Stimulated activated memory B cell treated with anti-CD40 and anti-IgM and Interleukin-4, amounts not matched to agents 10 μg/mL and 1 μg/mL and 100 μg/mL, for 72 hours (primary cell): ENCODE measurements at regions not wholly inside any gene's neighbourhood (a gene's known extent, or its start where the extent isn't known, plus 50 kb on each side); places are given as distances from the start of the nearest gene placed in this dataset.
"Not testable (repeated sequence)": the region's sequence is repeated elsewhere in the genome, so short reads cannot be mapped to it uniquely, and the experiment has no call there.

Experiments used
- ATAC-seq: fragments of 150-1000 bp; cut with Tn5 transposase; 2 replicates; pipeline ENCODE4 v1.10.0; 2021
- H3K27ac Mint-ChIP-seq: one replicate; pipeline ENCODE4 v1.8.0; 2022; ENCODE audit warnings: mild to moderate bottlenecking, mixed read lengths
- H3K27me3 Mint-ChIP-seq: one replicate; pipeline ENCODE4 v1.8.0; 2022; ENCODE audit warnings: mixed read lengths
- H3K36me3 Mint-ChIP-seq: one replicate; pipeline ENCODE4 v1.8.0; 2022; ENCODE audit warnings: mixed read lengths
- H3K4me1 Mint-ChIP-seq: one replicate; pipeline ENCODE4 v1.8.0; 2022; ENCODE audit warnings: mixed read lengths
- H3K4me3 Mint-ChIP-seq: one replicate; pipeline ENCODE4 v1.8.0; 2022; ENCODE audit warnings: mild to moderate bottlenecking, moderate library complexity, mixed read lengths
- H3K9me3 Mint-ChIP-seq: one replicate; pipeline ENCODE4 v1.8.0; 2022; ENCODE audit warnings: mixed read lengths

- no peak for ATAC-seq
- no peaks in the 10 kb centered on the region for H3K36me3 Mint-ChIP-seq
Measured at GRCh38 chr3:164064298-164064697, 1014.0 kb downstream of the SI start.

GRCh38 chr3:164060923-164061322, 1017.4 kb downstream of the SI start:
- Mint-ChIP-seq H3K4me3 (no peak overlapping the region), H3K9me3 (peaks cover 6% of the 10 kb centered on the region), H3K4me1 (no peaks in the 10 kb centered on the region), H3K27ac (no peak overlapping the region), H3K27me3 (no peaks in the 10 kb centered on the region), H3K36me3 (no peaks in the 10 kb centered on the region)
- ATAC-seq, result no peak

More at GRCh38 chr3:164064298-164064697, 1014.0 kb downstream of the SI start:
- no peak overlapping the region for H3K27ac Mint-ChIP-seq
- no peaks in the 10 kb centered on the region for H3K27me3 Mint-ChIP-seq
- no peak overlapping the region for H3K4me3 Mint-ChIP-seq
- H3K4me1 Mint-ChIP-seq, result no peaks in the 10 kb centered on the region
- H3K9me3 Mint-ChIP-seq, result peaks cover 9% of the 10 kb centered on the region

- no peak for ATAC-seq
- no peak overlapping the region for H3K4me3 Mint-ChIP-seq
- peaks cover 6% of the 10 kb centered on the region for H3K9me3 Mint-ChIP-seq
- no peaks in the 10 kb centered on the region for H3K4me1 Mint-ChIP-seq
- no peaks in the 10 kb centered on the region for H3K27me3 Mint-ChIP-seq
- H3K27ac Mint-ChIP-seq, result no peak overlapping the region
- H3K36me3 Mint-ChIP-seq, result no peaks in the 10 kb centered on the region
Measured at GRCh38 chr3:164049847-164050246, 1028.4 kb downstream of the SI start.

- Mint-ChIP-seq H3K4me3 (no peak overlapping the region), H3K27ac (no peak overlapping the region), H3K27me3 (no peaks in the 10 kb centered on the region), H3K4me1 (no peaks in the 10 kb centered on the region), H3K36me3 (no peaks in the 10 kb centered on the region), H3K9me3 (peaks cover 4% of the 10 kb centered on the region)
- no peak for ATAC-seq
Measured at GRCh38 chr3:164048451-164048850, 1029.8 kb downstream of the SI start.

- Mint-ChIP-seq H3K9me3 (peaks cover 6% of the 10 kb centered on the region), H3K36me3 (no peaks in the 10 kb centered on the region), H3K4me3 (no peak overlapping the region), H3K4me1 (no peaks in the 10 kb centered on the region), H3K27ac (no peak overlapping the region), H3K27me3 (no peaks in the 10 kb centered on the region)
- no peak for ATAC-seq
Measured at GRCh38 chr3:164040991-164041390, 1037.3 kb downstream of the SI start.

GRCh38 chr3:164030194-164030593, 1048.1 kb downstream of the SI start:
- Mint-ChIP-seq H3K27ac (no peak overlapping the region), H3K9me3 (peaks cover 3% of the 10 kb centered on the region), H3K27me3 (no peaks in the 10 kb centered on the region)

GRCh38 chr3:164024786-164025185, 1053.5 kb downstream of the SI start:
- H3K9me3 Mint-ChIP-seq, result peaks cover 6% of the 10 kb centered on the region
- H3K36me3 Mint-ChIP-seq, result no peaks in the 10 kb centered on the region
- H3K4me1 Mint-ChIP-seq, result no peaks in the 10 kb centered on the region
- ATAC-seq, result no peak
- no peak overlapping the region for H3K4me3 Mint-ChIP-seq
- H3K27me3 Mint-ChIP-seq, result no peaks in the 10 kb centered on the region
- no peak overlapping the region for H3K27ac Mint-ChIP-seq

More at GRCh38 chr3:164030194-164030593, 1048.1 kb downstream of the SI start:
- Mint-ChIP-seq H3K36me3 (no peaks in the 10 kb centered on the region), H3K4me3 (no peak overlapping the region), H3K4me1 (no peaks in the 10 kb centered on the region)
- ATAC-seq, result no peak

- Mint-ChIP-seq H3K27me3 (no peaks in the 10 kb centered on the region), H3K9me3 (peaks cover 6% of the 10 kb centered on the region), H3K27ac (no peak overlapping the region), H3K36me3 (no peaks in the 10 kb centered on the region), H3K4me1 (no peaks in the 10 kb centered on the region), H3K4me3 (no peak overlapping the region)
- no peak for ATAC-seq
Measured at GRCh38 chr3:164023480-164023879, 1054.8 kb downstream of the SI start.

GRCh38 chr3:164018500-164018899, 1059.8 kb downstream of the SI start:
- Mint-ChIP-seq H3K27ac (no peak overlapping the region), H3K9me3 (no peaks in the 10 kb centered on the region), H3K27me3 (no peaks in the 10 kb centered on the region), H3K4me3 (no peak overlapping the region), H3K36me3 (no peaks in the 10 kb centered on the region), H3K4me1 (no peaks in the 10 kb centered on the region)
- ATAC-seq, result no peak

GRCh38 chr3:164007765-164008164, 1070.5 kb downstream of the SI start:
- Mint-ChIP-seq H3K4me3 (no peak overlapping the region), H3K9me3 (peaks cover 6% of the 10 kb centered on the region), H3K27ac (no peak overlapping the region), H3K4me1 (no peaks in the 10 kb centered on the region), H3K36me3 (no peaks in the 10 kb centered on the region), H3K27me3 (no peaks in the 10 kb centered on the region)
- ATAC-seq, result no peak

GRCh38 chr3:164004205-164004604, 1074.1 kb downstream of the SI start:
- ATAC-seq, result peak; percentile 8
- H3K4me3 Mint-ChIP-seq, result no peak overlapping the region
- H3K27me3 Mint-ChIP-seq, result no peaks in the 10 kb centered on the region
- no peaks in the 10 kb centered on the region for H3K36me3 Mint-ChIP-seq
- no peaks in the 10 kb centered on the region for H3K4me1 Mint-ChIP-seq
- H3K9me3 Mint-ChIP-seq, result peaks cover 4% of the 10 kb centered on the region
- H3K27ac Mint-ChIP-seq, result no peak overlapping the region

- H3K4me3 Mint-ChIP-seq, ATAC-seq, H3K9me3 Mint-ChIP-seq, H3K4me1 Mint-ChIP-seq, H3K36me3 Mint-ChIP-seq, H3K27me3 Mint-ChIP-seq, H3K27ac Mint-ChIP-seq: not testable (repeated sequence)
Measured at GRCh38 chr3:164003016-164003415, 1075.3 kb downstream of the SI start.

- no peaks in the 10 kb centered on the region for H3K27me3 Mint-ChIP-seq
- H3K4me3 Mint-ChIP-seq, result no peak overlapping the region
- no peak overlapping the region for H3K27ac Mint-ChIP-seq
- no peak for ATAC-seq
- no peaks in the 10 kb centered on the region for H3K4me1 Mint-ChIP-seq
- no peaks in the 10 kb centered on the region for H3K9me3 Mint-ChIP-seq
- H3K36me3 Mint-ChIP-seq, result no peaks in the 10 kb centered on the region
Measured at GRCh38 chr3:163983940-163984339, 1094.4 kb downstream of the SI start.

GRCh38 chr3:163971861-163972260, 1106.4 kb downstream of the SI start:
- Mint-ChIP-seq H3K27me3 (no peaks in the 10 kb centered on the region), H3K27ac (no peak overlapping the region)

GRCh38 chr3:163957072-163957471, 1121.2 kb downstream of the SI start:
- Mint-ChIP-seq H3K27ac (no peak overlapping the region), H3K4me3 (no peak overlapping the region), H3K36me3 (no peaks in the 10 kb centered on the region), H3K27me3 (no peaks in the 10 kb centered on the region), H3K4me1 (no peaks in the 10 kb centered on the region), H3K9me3 (peaks cover 6% of the 10 kb centered on the region)
- ATAC-seq, result no peak

More at GRCh38 chr3:163971861-163972260, 1106.4 kb downstream of the SI start:
- Mint-ChIP-seq H3K4me1 (no peaks in the 10 kb centered on the region), H3K36me3 (no peaks in the 10 kb centered on the region), H3K4me3 (no peak overlapping the region), H3K9me3 (peaks cover 10% of the 10 kb centered on the region)
- ATAC-seq, result no peak

- ATAC-seq, result peak; percentile 20
- Mint-ChIP-seq H3K4me3 (no peak overlapping the region), H3K4me1 (no peaks in the 10 kb centered on the region), H3K9me3 (peaks cover 3% of the 10 kb centered on the region), H3K27me3 (no peaks in the 10 kb centered on the region), H3K27ac (no peak overlapping the region), H3K36me3 (no peaks in the 10 kb centered on the region)
Measured at GRCh38 chr3:163953526-163953925, 1124.8 kb downstream of the SI start.

GRCh38 chr3:163952499-163952898, 1125.8 kb downstream of the SI start:
- H3K27ac Mint-ChIP-seq, result no peak overlapping the region
- H3K9me3 Mint-ChIP-seq, result peaks cover 3% of the 10 kb centered on the region
- H3K36me3 Mint-ChIP-seq, result no peaks in the 10 kb centered on the region
- no peaks in the 10 kb centered on the region for H3K4me1 Mint-ChIP-seq
- H3K4me3 Mint-ChIP-seq, result no peak overlapping the region
- no peak for ATAC-seq
- H3K27me3 Mint-ChIP-seq, result no peaks in the 10 kb centered on the region
